Activated CD4-positive, alpha-beta memory T cell treated with anti-CD3 and anti-CD28 coated beads, Interleukin-2, amount 10 ng/mL, durations not matched to agents 7 days and 5 days (primary cell): ENCODE measurements at regions not wholly inside any gene's neighbourhood (a gene's known extent, or its start where the extent isn't known, plus 50 kb on each side); places are given as distances from the start of the nearest gene placed in this dataset.

Experiments
- CTCF ChIA-PET: fragments of 350-600 bp; sonication (Branson Sonifier 250); formaldehyde crosslinking; loops from one replicate; lab custom pipeline; 2021; ENCODE audit warnings: antibody characterized with exemption, inconsistent platforms; lab: Charles Lee
- POLR2A ChIA-PET: fragments of 350-600 bp; sonication (Branson Sonifier 250); formaldehyde crosslinking; loops from one replicate; lab custom pipeline; 2021; ENCODE audit warnings: antibody characterized with exemption; lab: Charles Lee
- DNase-seq: peaks from one replicate; pipeline ENCODE4 v3.0.0-alpha.2; 2020
- H3K27ac Mint-ChIP-seq: one replicate; pipeline ENCODE4 v1.8.0; 2021; ENCODE audit warnings: mild to moderate bottlenecking, mixed read lengths
- H3K27me3 Mint-ChIP-seq: one replicate; pipeline ENCODE4 v1.8.0; 2021; ENCODE audit warnings: mixed read lengths
- H3K36me3 Mint-ChIP-seq: one replicate; pipeline ENCODE4 v1.8.0; 2021; ENCODE audit warnings: low read depth, mixed read lengths
- H3K4me1 Mint-ChIP-seq: one replicate; pipeline ENCODE4 v1.8.0; 2021; ENCODE audit warnings: mixed read lengths
- H3K4me3 Mint-ChIP-seq: one replicate; pipeline ENCODE4 v1.8.0; 2021; ENCODE audit warnings: mild to moderate bottlenecking, mixed read lengths
- H3K9me3 Mint-ChIP-seq: one replicate; pipeline ENCODE4 v1.8.0; 2021; ENCODE audit warnings: mixed read lengths

- Mint-ChIP-seq H3K9me3 (no peaks in the 10 kb centered on the region), H3K27ac (no peak overlapping the region), H3K4me3 (no peak overlapping the region), H3K27me3 (no peaks in the 10 kb centered on the region), H3K36me3 (no peaks in the 10 kb centered on the region), H3K4me1 (no peaks in the 10 kb centered on the region)
- ChIA-PET POLR2A (no interaction called here), CTCF (no interaction called here)
- DNase-seq, result no peak
These were observed 298.9 kb upstream of the BMP2 start for GRCh38 chr20:6468423-6469116.

DNA sequence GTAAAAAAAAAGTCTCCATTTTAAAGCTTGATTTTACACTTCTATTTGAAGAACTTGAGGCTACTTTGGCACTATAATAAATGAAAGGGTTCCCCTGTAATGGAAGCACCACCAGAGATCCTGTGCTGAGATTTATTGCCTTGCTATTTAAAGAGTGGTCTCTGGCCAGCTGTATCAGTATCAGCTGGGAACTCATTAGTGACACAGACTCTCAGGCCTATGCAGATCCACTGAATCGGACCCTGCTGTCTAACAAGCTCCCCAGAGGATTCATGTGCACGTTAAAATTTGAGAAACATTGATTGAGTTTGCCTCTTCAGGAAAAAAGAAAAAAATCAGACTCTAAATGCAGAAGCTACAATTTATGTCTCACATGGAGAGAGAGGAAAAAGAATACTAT is 299.9 kb upstream of the BMP2 start:
- ChIA-PET POLR2A (no interaction called here), CTCF (no interaction called here)
- no peak for DNase-seq
- Mint-ChIP-seq H3K9me3 (no peaks in the 10 kb centered on the region), H3K4me1 (no peaks in the 10 kb centered on the region), H3K36me3 (no peaks in the 10 kb centered on the region), H3K27me3 (no peaks in the 10 kb centered on the region), H3K4me3 (no peak overlapping the region), H3K27ac (no peak overlapping the region)

- Mint-ChIP-seq H3K36me3 (no peaks in the 10 kb centered on the region), H3K4me1 (no peaks in the 10 kb centered on the region), H3K4me3 (no peak overlapping the region), H3K27me3 (no peaks in the 10 kb centered on the region), H3K9me3 (no peaks in the 10 kb centered on the region), H3K27ac (no peak overlapping the region)
- POLR2A ChIA-PET, result no interaction called here
- CTCF ChIA-PET, result no interaction called here
- DNase-seq, result no peak
These were observed 301.2 kb upstream of the BMP2 start for GRCh38 chr20:6466075-6466810.

DNA sequence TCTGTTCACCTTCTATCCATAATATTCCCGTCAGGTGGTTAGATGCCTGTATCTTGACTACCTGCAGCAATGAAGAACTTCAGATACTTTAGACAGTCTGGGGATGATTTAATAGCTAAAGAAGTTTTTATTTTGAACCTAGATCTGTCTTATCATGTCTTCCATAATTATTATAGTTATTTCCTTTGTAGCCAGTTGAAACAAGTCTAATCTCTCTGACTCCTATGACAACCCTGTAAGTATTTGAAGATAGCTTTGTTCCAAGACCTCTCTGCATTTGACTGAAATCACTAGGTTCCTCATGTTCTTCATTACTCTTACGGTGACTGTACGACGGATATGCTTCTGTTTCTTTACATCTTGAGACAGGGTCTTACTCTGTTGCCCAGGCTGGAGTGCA is 316.6 kb upstream of the BMP2 start:
- Mint-ChIP-seq H3K27ac (no peak overlapping the region), H3K4me3 (no peak overlapping the region), H3K4me1 (no peaks in the 10 kb centered on the region), H3K36me3 (no peaks in the 10 kb centered on the region), H3K27me3 (no peaks in the 10 kb centered on the region), H3K9me3 (peaks cover 14% of the 10 kb centered on the region)
- ChIA-PET CTCF (no interaction called here), POLR2A (no interaction called here)
- DNase-seq, result no peak

- DNase-seq, result no peak
- Mint-ChIP-seq H3K9me3 (no peaks in the 10 kb centered on the region), H3K27me3 (no peaks in the 10 kb centered on the region), H3K4me3 (no peak overlapping the region), H3K4me1 (no peaks in the 10 kb centered on the region), H3K36me3 (no peaks in the 10 kb centered on the region), H3K27ac (no peak overlapping the region)
- ChIA-PET POLR2A (no interaction called here), CTCF (no interaction called here)
These were observed 317.6 kb upstream of the FERMT1 start for GRCh38 chr20:6440443-6440799.

- Mint-ChIP-seq H3K27ac (no peak overlapping the region), H3K27me3 (no peaks in the 10 kb centered on the region), H3K4me1 (no peaks in the 10 kb centered on the region), H3K9me3 (no peaks in the 10 kb centered on the region), H3K4me3 (no peak overlapping the region), H3K36me3 (no peaks in the 10 kb centered on the region)
- DNase-seq, result no peak
- POLR2A ChIA-PET, result no interaction called here
- CTCF ChIA-PET, result no interaction called here
These were observed 317.1 kb upstream of the FERMT1 start for GRCh38 chr20:6439737-6440442.

GRCh38 chr20:6434131-6434530 is 311.3 kb upstream of the FERMT1 start:
- H3K4me1 Mint-ChIP-seq, result no peaks in the 10 kb centered on the region
- H3K27ac Mint-ChIP-seq, result no peak overlapping the region
- no peak for DNase-seq
- H3K4me3 Mint-ChIP-seq, result no peak overlapping the region
- CTCF ChIA-PET, result no interaction called here
- H3K9me3 Mint-ChIP-seq, result peaks cover 3% of the 10 kb centered on the region
- no peaks in the 10 kb centered on the region for H3K36me3 Mint-ChIP-seq
- POLR2A ChIA-PET, result no interaction called here
- no peaks in the 10 kb centered on the region for H3K27me3 Mint-ChIP-seq

GRCh38 chr20:6430381-6430780 is 307.6 kb upstream of the FERMT1 start:
- no peak for DNase-seq
- Mint-ChIP-seq H3K36me3 (no peaks in the 10 kb centered on the region), H3K27me3 (no peaks in the 10 kb centered on the region), H3K27ac (no peak overlapping the region), H3K9me3 (peaks cover 8% of the 10 kb centered on the region), H3K4me3 (no peak overlapping the region), H3K4me1 (no peaks in the 10 kb centered on the region)
- ChIA-PET CTCF (no interaction called here), POLR2A (no interaction called here)

DNA sequence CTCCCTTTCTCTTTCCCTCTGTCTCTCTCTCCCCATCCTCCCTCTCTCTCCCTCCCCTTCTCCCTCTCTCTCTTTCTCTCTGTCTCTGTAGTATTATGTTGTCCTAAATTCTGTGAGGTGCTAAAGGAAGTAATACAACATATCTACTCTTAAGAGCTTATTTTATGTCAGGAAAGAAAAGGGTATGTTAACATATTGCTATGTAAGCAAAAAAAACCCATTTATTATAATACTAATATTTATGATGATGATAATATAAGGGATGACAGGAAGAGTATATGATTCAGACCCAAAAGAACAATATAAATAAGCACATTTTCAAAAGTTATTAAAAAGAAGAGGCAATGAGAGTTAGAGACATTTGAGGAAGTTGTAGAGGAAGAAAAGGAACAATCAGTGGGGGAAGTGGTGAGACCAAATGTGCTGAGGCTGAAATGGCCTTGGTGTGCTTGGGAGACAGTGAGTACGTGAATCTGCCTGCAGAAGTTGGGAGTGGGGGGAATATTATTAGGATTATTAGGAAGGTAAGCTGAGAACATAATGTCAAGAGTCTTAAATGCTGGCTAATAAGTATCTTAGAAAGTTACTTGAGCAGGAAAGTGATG is 303.6 kb upstream of the FERMT1 start:
- Mint-ChIP-seq H3K27ac (no peak overlapping the region), H3K27me3 (no peaks in the 10 kb centered on the region), H3K4me3 (no peak overlapping the region), H3K9me3 (peaks cover 8% of the 10 kb centered on the region), H3K4me1 (no peaks in the 10 kb centered on the region), H3K36me3 (no peaks in the 10 kb centered on the region)
- POLR2A ChIA-PET, result no interaction called here
- CTCF ChIA-PET, result no interaction called here
- no peak for DNase-seq

GRCh38 chr20:6421321-6422248 is 298.8 kb upstream of the FERMT1 start:
- no peak overlapping the region for H3K4me3 Mint-ChIP-seq
- peaks cover 1% of the 10 kb centered on the region for H3K9me3 Mint-ChIP-seq
- CTCF ChIA-PET, result no interaction called here
- POLR2A ChIA-PET, result no interaction called here
- H3K27ac Mint-ChIP-seq, result no peak overlapping the region
- no peaks in the 10 kb centered on the region for H3K27me3 Mint-ChIP-seq
- no peaks in the 10 kb centered on the region for H3K36me3 Mint-ChIP-seq
- no peaks in the 10 kb centered on the region for H3K4me1 Mint-ChIP-seq
- DNase-seq, result no peak

DNA sequence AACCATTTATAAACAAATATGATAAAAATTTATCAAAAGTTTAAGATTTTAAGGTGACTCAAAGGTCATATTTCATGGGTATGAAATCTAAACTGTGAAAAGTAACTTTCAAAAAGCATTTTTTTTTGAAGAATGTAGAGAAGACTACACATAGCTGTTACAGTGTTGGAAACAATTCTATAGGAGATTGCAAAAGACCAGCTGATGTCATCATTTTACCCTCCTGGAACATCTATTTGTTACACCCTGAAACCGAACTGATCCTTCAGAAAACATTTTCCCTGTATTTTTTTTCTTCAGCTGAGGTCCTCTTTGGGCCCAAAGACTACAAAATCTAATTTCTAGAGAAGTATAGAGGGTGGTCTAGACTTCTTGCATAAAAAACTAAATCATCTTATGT is 297.5 kb upstream of the FERMT1 start:
- Mint-ChIP-seq H3K27ac (no peak overlapping the region), H3K36me3 (no peaks in the 10 kb centered on the region), H3K27me3 (no peaks in the 10 kb centered on the region), H3K4me1 (no peaks in the 10 kb centered on the region), H3K4me3 (no peak overlapping the region), H3K9me3 (no peaks in the 10 kb centered on the region)
- no peak for DNase-seq
- POLR2A ChIA-PET, result no interaction called here
- CTCF ChIA-PET, result no interaction called here

GRCh38 chr20:6418732-6419131 is 295.9 kb upstream of the FERMT1 start:
- no peak for DNase-seq
- ChIA-PET CTCF (no interaction called here), POLR2A (no interaction called here)
- Mint-ChIP-seq H3K36me3 (no peaks in the 10 kb centered on the region), H3K4me1 (no peaks in the 10 kb centered on the region), H3K4me3 (no peak overlapping the region), H3K27me3 (no peaks in the 10 kb centered on the region), H3K9me3 (no peaks in the 10 kb centered on the region), H3K27ac (no peak overlapping the region)

GRCh38 chr20:6416371-6416770 is 293.5 kb upstream of the FERMT1 start:
- no peak for DNase-seq
- Mint-ChIP-seq H3K9me3 (no peaks in the 10 kb centered on the region), H3K4me1 (no peaks in the 10 kb centered on the region), H3K27me3 (no peaks in the 10 kb centered on the region), H3K4me3 (no peak overlapping the region), H3K27ac (no peak overlapping the region), H3K36me3 (no peaks in the 10 kb centered on the region)
- ChIA-PET POLR2A (no interaction called here), CTCF (no interaction called here)
